ENCODE measurements at regions not wholly inside any gene's neighbourhood (a gene's known extent, or its start where the extent isn't known, plus 50 kb on each side); places are given as distances from the start of the nearest gene placed in this dataset.

GRCh38 chr2:149661844-149662243 is 74.3 kb upstream of the MMADHC start:
- H3K27me3 ChIP-seq: no peaks in the 10 kb centered on the region
- no peak overlapping the region for H3K27ac ChIP-seq
- 11 to 19% methylated on average over 1 of the region's 1 CpG for WGBS, 2 donors
- intact Hi-C loops (cut with DNase I): no loop called here
- no peak overlapping the region for H3K4me3 ChIP-seq
- ATAC-seq (peak; percentile 74), DNase-seq (peak; percentile 32 to 59 (median 52))
- no peak for TF ChIP-seq CTCF (IDR thresholded peaks at IDR 0.05)
- TF ChIP-seq POLR2A (IDR thresholded peaks at IDR 0.05): no peak
- no peaks in the 10 kb centered on the region for H3K36me3 ChIP-seq (replicated peaks in 1 of 2; ENCODE audit: insufficient read depth in 1 of 2, low read depth in 2 of 2)
- peaks cover 12% of the 10 kb centered on the region for H3K4me1 ChIP-seq
- H3K9me3 ChIP-seq: no peaks in the 10 kb centered on the region

- DNase-seq (no peak), ATAC-seq (no peak)
- TF ChIP-seq CTCF (IDR thresholded peaks at IDR 0.05) (no peak), POLR2A (IDR thresholded peaks at IDR 0.05) (no peak)
- no peak overlapping the region for H3K27ac ChIP-seq
- H3K36me3 ChIP-seq (replicated peaks in 1 of 2; ENCODE audit: insufficient read depth in 1 of 2, low read depth in 2 of 2): no peaks in the 10 kb centered on the region
- no peak overlapping the region for H3K4me3 ChIP-seq
- intact Hi-C loops (cut with DNase I): no loop called here
- H3K27me3 ChIP-seq: no peaks in the 10 kb centered on the region
- H3K9me3 ChIP-seq: no peaks in the 10 kb centered on the region
- peaks cover 12% of the 10 kb centered on the region for H3K4me1 ChIP-seq
Measured at GRCh38 chr2:149658553-149658952, 71.0 kb upstream of the MMADHC start.

GRCh38 chr2:149657401-149658040 is 69.9 kb upstream of the MMADHC start:
- no peaks in the 10 kb centered on the region for H3K9me3 ChIP-seq
- H3K27ac ChIP-seq: no peak overlapping the region
- H3K4me1 ChIP-seq: peaks cover 12% of the 10 kb centered on the region
- WGBS, 2 donors: 78 to 94% methylated on average over 1 of the region's 1 CpG
- no peaks in the 10 kb centered on the region for H3K36me3 ChIP-seq (replicated peaks in 1 of 2; ENCODE audit: insufficient read depth in 1 of 2, low read depth in 2 of 2)
- H3K27me3 ChIP-seq: no peaks in the 10 kb centered on the region
- intact Hi-C loops (cut with DNase I): no loop called here
- H3K4me3 ChIP-seq: no peak overlapping the region
- no peak for ATAC-seq
- TF ChIP-seq POLR2A (IDR thresholded peaks at IDR 0.05) (no peak), CTCF (IDR thresholded peaks at IDR 0.05) (no peak)
- no peak for DNase-seq

GRCh38 chr2:149656996-149657395 is 69.4 kb upstream of the MMADHC start:
- H3K27ac ChIP-seq: no peak overlapping the region
- no peaks in the 10 kb centered on the region for H3K27me3 ChIP-seq
- no peaks in the 10 kb centered on the region for H3K36me3 ChIP-seq (replicated peaks in 1 of 2; ENCODE audit: insufficient read depth in 1 of 2, low read depth in 2 of 2)
- peaks cover 6% of the 10 kb centered on the region for H3K4me1 ChIP-seq
- no peak overlapping the region for H3K4me3 ChIP-seq
- no peaks in the 10 kb centered on the region for H3K9me3 ChIP-seq
- no peak for DNase-seq
- intact Hi-C loops (cut with DNase I): no loop called here
- no peak for ATAC-seq
- 56 to 62% methylated on average over 5 of the region's 5 CpGs for WGBS, 2 donors
- TF ChIP-seq POLR2A (IDR thresholded peaks at IDR 0.05): no peak
- TF ChIP-seq CTCF (IDR thresholded peaks at IDR 0.05): no peak

GRCh38 chr2:149653831-149654445 is 66.4 kb upstream of the MMADHC start:
- WGBS, 2 donors: 69 to 70% methylated on average over 3 of the region's 3 CpGs
- Histone ChIP-seq H3K27me3 (no peaks in the 10 kb centered on the region), H3K9me3 (no peaks in the 10 kb centered on the region), H3K36me3 (replicated peaks in 1 of 2; ENCODE audit: insufficient read depth in 1 of 2, low read depth in 2 of 2) (no peaks in the 10 kb centered on the region), H3K27ac (no peak overlapping the region), H3K4me1 (no peaks in the 10 kb centered on the region), H3K4me3 (no peak overlapping the region)
- no peak for DNase-seq
- intact Hi-C loops (cut with DNase I): no loop called here
- TF ChIP-seq CTCF (IDR thresholded peaks at IDR 0.05) (no peak), POLR2A (IDR thresholded peaks at IDR 0.05) (no peak)
- no peak for ATAC-seq
